ENCODE measurements at regions not wholly inside any gene's neighbourhood (a gene's known extent, or its start where the extent isn't known, plus 50 kb on each side); places are given as distances from the start of the nearest gene placed in this dataset.

- no peak for TF ChIP-seq CTCF (IDR thresholded peaks at IDR 0.05)
Observed at GRCh38 chr16:73231379-73231778, 183.5 kb upstream of the ZFHX3 start.

GRCh38 chr16:73230651-73231050 is 182.7 kb upstream of the ZFHX3 start:
- no peak for DNase-seq (ENCODE audit: low spot score)
- no peak for TF ChIP-seq CTCF (IDR thresholded peaks at IDR 0.05)
- no peak for ATAC-seq (ENCODE audit: low FRiP score)

More at GRCh38 chr16:73231379-73231778, 183.5 kb upstream of the ZFHX3 start:
- DNase-seq (ENCODE audit: low spot score) (no peak), ATAC-seq (ENCODE audit: low FRiP score) (no peak)

DNA sequence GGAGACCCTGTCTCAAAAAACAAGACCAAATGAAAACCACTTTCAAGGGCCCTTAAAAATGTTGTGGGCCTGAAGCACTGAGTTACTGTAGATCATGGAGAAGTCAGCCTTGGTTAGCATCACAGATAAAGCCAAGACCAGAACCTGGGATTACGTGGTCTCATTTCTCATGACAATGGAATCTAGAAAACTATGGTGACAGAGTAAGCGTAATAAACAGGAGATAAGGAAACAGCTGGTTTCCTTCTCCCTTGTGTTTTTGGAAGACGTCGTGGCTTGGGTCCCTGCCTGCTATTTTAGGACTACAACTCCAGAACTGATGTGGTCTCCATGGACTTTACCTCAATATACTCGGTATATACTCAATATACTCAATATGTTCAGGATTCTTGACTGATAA is 180.7 kb upstream of the ZFHX3 start:
- TF ChIP-seq CTCF (IDR thresholded peaks at IDR 0.05), result no peak
- DNase-seq (ENCODE audit: low spot score), result no peak
- no peak for ATAC-seq (ENCODE audit: low FRiP score)

- no peak for TF ChIP-seq CTCF (IDR thresholded peaks at IDR 0.05)
- no peak for DNase-seq (ENCODE audit: low spot score)
- no peak for ATAC-seq (ENCODE audit: low FRiP score)
Observed at GRCh38 chr16:73226675-73227074, 178.7 kb upstream of the ZFHX3 start.

GRCh38 chr16:73225983-73226382 is 178.1 kb upstream of the ZFHX3 start:
- ATAC-seq (ENCODE audit: low FRiP score) (no peak), DNase-seq (ENCODE audit: low spot score) (no peak)
- TF ChIP-seq CTCF (IDR thresholded peaks at IDR 0.05), result no peak

DNA sequence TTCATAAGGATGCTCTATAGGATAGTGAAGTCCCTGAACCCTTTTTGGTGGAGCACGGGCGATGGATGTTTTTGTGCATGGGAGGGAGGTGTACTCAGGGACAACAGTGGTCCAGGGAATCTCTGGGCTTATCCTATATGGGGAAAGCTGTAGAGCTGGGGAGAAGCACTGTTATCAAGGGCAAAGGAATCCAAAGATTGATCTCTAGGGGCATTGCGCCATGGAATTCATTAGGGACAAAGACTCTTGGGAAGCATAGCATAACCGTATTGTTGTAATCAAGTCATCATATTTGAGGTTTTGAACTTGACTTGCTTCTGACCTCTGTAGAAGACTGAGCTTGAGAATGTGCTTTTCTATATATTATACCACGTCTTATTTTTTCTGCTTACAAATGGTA is 172.9 kb upstream of the ZFHX3 start:
- DNase-seq (ENCODE audit: low spot score) (no peak), ATAC-seq (ENCODE audit: low FRiP score) (no peak)
- no peak for TF ChIP-seq CTCF (IDR thresholded peaks at IDR 0.05)

DNA sequence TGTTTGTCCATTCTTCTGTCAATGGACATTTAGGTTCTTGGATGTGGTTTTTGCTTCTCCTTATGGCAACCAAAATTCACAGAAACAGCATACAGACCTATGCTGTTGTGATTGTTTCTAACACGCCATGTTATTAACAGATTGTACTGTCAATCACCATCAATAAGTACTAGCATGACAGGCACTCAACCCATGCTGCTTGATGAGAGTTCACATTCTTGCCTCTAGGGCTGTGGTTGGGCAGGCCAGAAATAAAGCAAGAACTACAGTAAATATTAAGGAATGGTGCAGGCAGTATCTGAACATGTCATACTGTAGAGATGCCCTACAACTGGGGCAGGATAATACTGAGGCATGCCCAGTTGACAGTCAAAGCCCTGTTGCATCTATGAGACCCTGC is 171.2 kb upstream of the ZFHX3 start:
- DNase-seq (ENCODE audit: low spot score) (no peak), ATAC-seq (ENCODE audit: low FRiP score) (no peak)
- no peak for TF ChIP-seq CTCF (IDR thresholded peaks at IDR 0.05)

Data from omental fat pad (tissue), 3 donors.